ENCODE measurements at regions not wholly inside any gene's neighbourhood (a gene's known extent, or its start where the extent isn't known, plus 50 kb on each side); places are given as distances from the start of the nearest gene placed in this dataset.

GRCh38 chr9:108568093-108568492 is 287.7 kb downstream of the ACTL7B start:
- H3K4me2 ChIP-seq (ENCODE audit: insufficient read depth, low read length), result no peak overlapping the region
- no peaks in the 10 kb centered on the region for H3K79me2 ChIP-seq (ENCODE audit: control insufficient read depth, insufficient read depth, low read length)
- H3K4me1 ChIP-seq (ENCODE audit: control insufficient read depth, extremely low read depth, insufficient read depth, low read length), result no peaks in the 10 kb centered on the region
- no peaks in the 10 kb centered on the region for H3K9me3 ChIP-seq (replicated peaks; ENCODE audit: control insufficient read depth, insufficient read depth, low read length)
- POLR2A ChIA-PET, result no interaction called here
- CTCF ChIA-PET, result interaction anchor here (0.6 to 6.1 kb wide), 8 partner anchors 21 to 1103 kb away, joined by 3 to 106 read pairs (median 6); no protein-coding TSS in a partner anchor
- no peak overlapping the region for H3K4me3 ChIP-seq (replicated peaks in 1 of 3; ENCODE audit: insufficient read depth in 1 of 3, low read depth in 1 of 3, low read length in 3 of 3)
- dilution Hi-C loops (cut with MboI; ENCODE audit: extremely low pct_ligation_motif_present, low sequenced_read_pairs), result no loop called here
- H4K20me1 ChIP-seq (replicated peaks; ENCODE audit: control insufficient read depth, extremely low read depth, insufficient read depth, low read length), result no peaks in the 10 kb centered on the region
- FAIRE-seq, result no peak
- no peaks in the 10 kb centered on the region for H3K9me1 ChIP-seq (replicated peaks; ENCODE audit: control insufficient read depth, extremely low read depth, insufficient read depth, low read length)
- BruUV-seq (replicated peaks), result no TSS peak
- no peaks in the 10 kb centered on the region for H3K27me3 ChIP-seq (ENCODE audit: control insufficient read depth in 2 of 2, insufficient read depth in 2 of 2, low read length in 2 of 2)
- intact Hi-C loops (cut with micrococcal nuclease), result loop anchor here (5.0 kb wide), 2 partner anchors 194 to 244 kb away; no protein-coding TSS in a partner anchor
- H3K27ac ChIP-seq (ENCODE audit: insufficient read depth, low read depth, low read length), result no peak overlapping the region
- no peak overlapping the region for H3K9ac ChIP-seq (replicated peaks; ENCODE audit: extremely low read depth, insufficient read depth, low read length)
- no peak for DNase-seq (ENCODE audit: low read depth, low spot score)
- H2AFZ ChIP-seq (ENCODE audit: low read depth, low read length), result no peak overlapping the region
- no peak for TF ChIP-seq POLR2AphosphoS5 (IDR thresholded peaks at IDR 0.05; ENCODE audit: insufficient read depth, low read depth, low read length)
- no peak for TF ChIP-seq JUN (IDR thresholded peaks at IDR 0.05; ENCODE audit: borderline replicate concordance, insufficient read depth, insufficient read length, low read depth)
- no peak for TF ChIP-seq POLR2A (IDR thresholded peaks at IDR 0.05; ENCODE audit: low read depth, low read length)
- TF ChIP-seq CTCF (IDR thresholded peaks at IDR 0.05; ENCODE audit: extremely low read depth in 1 of 2, insufficient read depth in 1 of 2, low read depth in 1 of 2, low read length in 2 of 2), result no peak
- no peak for TF ChIP-seq GATA2 (IDR thresholded peaks at IDR 0.05; ENCODE audit: insufficient read depth, insufficient read length, low read depth, low read length)
- TF ChIP-seq MAX (IDR thresholded peaks at IDR 0.05; ENCODE audit: insufficient read depth, insufficient read length), result no peak
- TF ChIP-seq EZH2 (IDR thresholded peaks at IDR 0.05; ENCODE audit: borderline replicate concordance, low read depth, low read length, severe bottlenecking), result no peak
- no peak for TF ChIP-seq MYC (IDR thresholded peaks at IDR 0.05; ENCODE audit: low read depth, low read length)
- no peaks in the 10 kb centered on the region for H3K36me3 ChIP-seq (ENCODE audit: control insufficient read depth in 2 of 2, extremely low read depth in 1 of 2, insufficient read depth in 2 of 2, low read length in 2 of 2)

Data from endothelial cell of umbilical vein (primary cell).